SK-N-MC (cell line): ENCODE measurements at regions not wholly inside any gene's neighbourhood (a gene's known extent, or its start where the extent isn't known, plus 50 kb on each side); places are given as distances from the start of the nearest gene placed in this dataset.
A peak's percentile ranks its signal among the peaks of the same experiment; 100 is the strongest.

Experiments
- DNase-seq: peaks from one replicate; pipeline ENCODE4 v3.0.0-alpha.2; 2011; ENCODE audit warnings: low read depth, low spot score
- H3K27ac ChIP-seq: fragments of 200-600 bp; sonication (generic); 2 replicates; pipeline ENCODE4 v1.5.1; 2016; ENCODE audit warnings: mixed run types
- H3K36me3 ChIP-seq: fragments of 200-600 bp; sonication (generic); 2 replicates; pipeline ENCODE4 v1.6.1; 2017; ENCODE audit warnings: antibody characterized with exemption, low read length, mixed read lengths; ENCODE audit not compliant: insufficient read depth
- H3K4me3 ChIP-seq: fragments of 200-600 bp; sonication (generic); 2 replicates; pipeline ENCODE4 v1.5.1; 2016
- H3K9ac ChIP-seq: fragments of 200-600 bp; sonication (generic); 2 replicates; pipeline ENCODE4 v1.8.0; 2017; ENCODE audit warnings: mixed run types, mixed read lengths; ENCODE audit not compliant: insufficient read length
- H3K9me3 ChIP-seq: fragments of 200-600 bp; sonication (generic); 2 replicates; pipeline ENCODE4 v1.6.1; 2017; ENCODE audit warnings: low read depth, mild to moderate bottlenecking, antibody characterized with exemption, low read length, moderate library complexity, mixed read lengths
- EZH2 ChIP-seq: fragments of 200-600 bp; sonication (generic); IDR thresholded peaks from one replicate; pipeline ENCODE4 v1.6.1; 2017; ENCODE audit warnings: antibody characterized with exemption
- FOXP2 ChIP-seq: optimal IDR thresholded peaks from 2 replicates; pipeline ENCODE3; 2011; ENCODE audit warnings: mild to moderate bottlenecking, moderate library complexity; ENCODE audit not compliant: insufficient read depth; ENCODE audit errors: extremely low read length, control extremely low read depth
- POLR2AphosphoS5 ChIP-seq: IDR thresholded peaks from 2 replicates; pipeline ENCODE4 v1.6.1; 2012; ENCODE audit warnings: mild to moderate bottlenecking, low read depth, low read length, borderline replicate concordance

DNA sequence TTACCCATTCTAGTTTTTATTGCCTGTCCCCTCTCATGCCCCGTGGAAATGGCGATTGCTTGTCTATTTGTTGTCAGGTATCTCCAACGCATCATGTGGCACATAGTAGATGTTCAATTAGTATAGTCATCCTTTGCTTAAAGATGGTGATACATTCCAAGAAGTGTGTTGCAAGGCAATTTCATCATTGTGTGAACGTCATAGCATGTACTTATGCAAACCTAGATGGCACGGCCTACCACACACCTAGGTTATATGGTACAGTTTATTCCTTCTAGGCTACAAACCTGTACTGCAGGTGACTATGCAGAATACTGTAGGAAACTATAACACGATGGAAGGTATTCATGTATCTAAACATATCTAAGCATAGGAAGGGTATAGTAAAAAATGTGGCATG lies 163.9 kb upstream of the DAPK1 start:
- H3K27ac ChIP-seq = no peak overlapping the region
- no peak for TF ChIP-seq POLR2AphosphoS5
- no peak for TF ChIP-seq FOXP2
- TF ChIP-seq EZH2 = no peak
- peaks cover 17% of the 10 kb centered on the region for H3K9me3 ChIP-seq
- no peak overlapping the region for H3K4me3 ChIP-seq
- DNase-seq = no peak
- H3K9ac ChIP-seq = no peak overlapping the region
- peaks cover 6% of the 10 kb centered on the region; the same call in 1 of the 2 replicates for H3K36me3 ChIP-seq

DNA sequence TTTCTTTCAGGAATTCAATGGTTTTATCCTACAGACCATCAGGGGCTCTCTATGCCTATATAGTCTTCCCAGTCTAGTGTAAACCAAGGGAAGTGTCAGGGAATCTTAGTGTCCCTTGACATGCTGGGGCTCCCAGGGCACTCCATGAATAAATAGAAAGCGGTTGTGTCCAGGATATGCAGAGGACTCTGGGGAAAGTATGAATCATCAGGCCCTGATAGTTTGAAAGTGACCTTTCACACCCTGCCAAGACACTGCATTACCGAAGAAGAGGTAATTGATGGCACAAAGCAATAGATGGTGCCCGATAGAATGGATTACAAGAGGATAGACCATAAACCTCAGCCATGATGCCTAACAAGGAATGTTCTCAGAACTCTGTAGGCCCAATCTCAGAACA lies 163.3 kb upstream of the DAPK1 start:
- no peak overlapping the region for H3K4me3 ChIP-seq
- TF ChIP-seq EZH2 = no peak
- TF ChIP-seq POLR2AphosphoS5 = no peak
- no peak for TF ChIP-seq FOXP2
- no peak for DNase-seq
- peaks cover 17% of the 10 kb centered on the region for H3K9me3 ChIP-seq
- no peak overlapping the region for H3K9ac ChIP-seq
- H3K27ac ChIP-seq = peak overlapping the region; percentile 97; the same call in 1 of the 2 replicates
- H3K36me3 ChIP-seq = peaks cover 6% of the 10 kb centered on the region; the same call in 1 of the 2 replicates

DNA sequence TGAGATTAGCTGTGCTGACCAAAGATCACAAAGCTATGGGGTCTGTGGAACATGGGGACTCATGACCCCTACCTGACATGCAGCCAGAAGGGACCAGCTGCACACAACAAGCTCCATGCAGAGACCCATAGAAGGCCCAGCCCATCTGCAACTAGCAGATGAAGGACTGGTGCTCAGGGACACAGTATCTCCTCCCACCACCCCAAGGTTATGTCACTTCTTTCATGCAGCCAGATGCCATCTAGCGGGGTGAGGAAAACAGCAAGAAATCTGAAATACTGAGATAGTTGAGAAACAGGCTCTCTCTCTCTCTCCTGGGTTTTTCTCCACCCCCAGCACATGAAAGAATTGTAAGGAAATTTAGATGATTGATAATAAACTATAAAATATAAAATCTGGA lies 161.3 kb upstream of the DAPK1 start:
- Histone ChIP-seq H3K4me3 (peak overlapping the region; percentile 81), H3K27ac (peak overlapping the region; percentile 97), H3K9ac (peak overlapping the region; percentile 77), H3K36me3 (0 out of 2 replicates have a peak, but pooled peaks cover 2% of the 10 kb centered on the region), H3K9me3 (peaks cover 9% of the 10 kb centered on the region)
- no peak for DNase-seq
- TF ChIP-seq FOXP2 = no peak
- TF ChIP-seq POLR2AphosphoS5 = peak; percentile 27; the same call in 1 of the 2 replicates
- no peak for TF ChIP-seq EZH2

DNA sequence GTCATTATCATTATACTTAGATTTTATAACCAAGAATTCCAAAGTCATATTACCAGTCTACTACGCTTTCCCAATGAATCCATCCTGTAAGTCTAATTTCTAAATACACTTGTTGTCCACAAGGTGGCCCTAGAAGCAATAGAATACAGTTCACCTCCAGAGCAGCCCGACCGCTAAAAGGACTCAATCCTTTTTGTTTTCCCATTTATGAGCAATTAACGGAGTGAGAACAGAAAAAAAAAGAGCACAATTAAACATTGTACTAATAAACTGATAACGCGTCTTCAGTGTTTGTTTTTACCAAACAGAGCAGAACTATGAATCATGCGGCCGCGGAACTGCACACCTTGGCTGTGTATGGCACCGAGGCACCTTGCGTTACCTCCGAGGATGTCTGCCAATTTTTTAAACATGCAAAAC lies 160.7 kb upstream of the DAPK1 start:
- H3K4me3 ChIP-seq = peak overlapping the region; percentile 81
- H3K27ac ChIP-seq = peak overlapping the region; percentile 97
- H3K9ac ChIP-seq = peak overlapping the region; percentile 77
- peak; percentile 93 for DNase-seq
- peaks cover 6% of the 10 kb centered on the region; the same call in 1 of the 2 replicates for H3K9me3 ChIP-seq
- H3K36me3 ChIP-seq = 0 out of 2 replicates have a peak, but pooled peaks cover 5% of the 10 kb centered on the region
- TF ChIP-seq EZH2 (no peak), POLR2AphosphoS5 (no peak), FOXP2 (no peak)

DNA sequence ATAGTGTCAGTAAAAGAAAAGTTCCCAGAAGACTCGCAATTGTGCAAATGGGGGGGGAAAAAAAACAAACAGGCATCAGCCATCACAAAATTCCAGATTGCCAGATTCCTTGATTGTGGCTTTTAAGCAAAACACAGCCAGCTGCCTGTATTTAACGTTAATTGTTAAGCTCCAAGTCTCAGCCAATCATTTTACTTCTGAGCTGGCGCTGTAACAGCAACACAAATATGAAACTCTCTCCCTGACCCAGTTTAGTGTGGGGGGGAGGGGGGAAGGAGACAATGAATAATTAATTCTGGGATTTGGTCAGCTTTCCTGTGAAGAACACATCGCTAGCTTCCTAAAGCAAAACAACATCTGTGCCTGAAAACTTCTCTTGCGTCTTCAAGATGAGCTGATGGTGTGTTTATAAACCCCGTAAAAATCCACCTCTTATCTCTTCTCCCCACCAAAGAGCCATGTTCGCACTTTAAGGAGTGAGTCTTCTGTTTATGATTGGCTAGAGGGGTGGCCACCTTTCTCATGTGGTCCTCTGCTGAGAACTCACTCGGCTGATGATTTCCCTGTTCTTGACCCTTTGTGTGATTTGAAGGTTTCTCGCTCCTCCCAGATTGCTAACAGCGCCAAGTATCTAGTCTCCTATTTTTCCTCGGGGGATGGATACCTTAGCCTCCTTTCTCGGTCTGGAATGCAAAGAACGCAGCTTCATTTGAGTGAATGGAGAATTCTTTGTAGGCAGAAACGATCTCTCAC lies 160.2 kb upstream of the DAPK1 start:
- H3K9me3 ChIP-seq = peaks cover 5% of the 10 kb centered on the region; the same call in 1 of the 2 replicates
- H3K4me3 ChIP-seq = peak overlapping the region; percentile 81
- 0 out of 2 replicates have a peak, but pooled peaks cover 5% of the 10 kb centered on the region for H3K36me3 ChIP-seq
- TF ChIP-seq POLR2AphosphoS5 = peak; percentile 57
- TF ChIP-seq FOXP2 = no peak
- TF ChIP-seq EZH2 = no peak
- peak overlapping the region; percentile 77 for H3K9ac ChIP-seq
- no peak for DNase-seq
- peak overlapping the region; percentile 97 for H3K27ac ChIP-seq

DNA sequence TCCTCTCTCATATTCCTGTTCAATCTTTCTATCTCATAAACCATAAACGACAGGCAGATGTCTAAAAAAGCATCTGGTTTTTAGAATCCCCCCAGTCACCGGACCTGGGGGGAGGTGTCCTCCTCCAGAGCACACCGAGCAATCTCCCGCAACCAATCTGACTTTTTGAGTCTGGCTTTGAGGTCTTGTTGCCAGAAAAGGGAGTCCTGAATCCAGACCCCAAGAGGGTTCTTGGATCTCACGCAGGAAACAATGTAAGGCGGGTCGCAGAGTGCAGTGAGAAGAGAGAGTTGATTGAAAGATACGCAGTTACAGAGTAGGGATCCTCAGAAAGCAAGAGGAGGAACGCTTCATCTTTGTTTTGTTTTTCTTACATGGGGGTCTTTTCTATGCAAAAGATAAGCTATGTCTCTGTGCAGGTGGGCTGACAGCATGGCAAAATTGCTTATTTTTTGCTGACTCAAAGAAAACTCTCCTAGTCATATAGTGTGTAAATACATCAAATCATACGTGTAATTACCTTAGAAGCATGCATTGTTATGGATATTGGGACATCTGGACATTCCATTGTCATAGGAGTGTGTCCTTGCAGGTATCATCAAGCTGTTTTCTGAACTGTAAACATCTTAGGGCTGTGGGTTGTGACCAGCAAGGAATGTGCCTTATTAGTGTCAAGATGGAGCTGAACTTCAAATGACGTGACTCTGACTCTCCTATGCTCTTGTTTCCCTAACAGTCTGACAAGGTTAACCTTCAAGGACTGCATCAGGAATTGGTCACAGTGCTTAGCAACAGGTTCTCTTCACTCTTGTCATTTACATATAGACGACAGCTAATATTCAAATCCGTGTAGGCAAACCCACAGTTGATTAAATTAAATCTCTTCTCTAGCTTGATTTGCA lies 159.3 kb upstream of the DAPK1 start:
- Histone ChIP-seq H3K27ac (peak overlapping the region; percentile 97), H3K36me3 (0 out of 2 replicates have a peak, but pooled peaks cover 5% of the 10 kb centered on the region), H3K9me3 (no peaks in the 10 kb centered on the region), H3K4me3 (peak overlapping the region; percentile 81), H3K9ac (peak overlapping the region; percentile 77)
- DNase-seq = no peak
- TF ChIP-seq POLR2AphosphoS5 (no peak), FOXP2 (peak; percentile 23), EZH2 (no peak)

DNA sequence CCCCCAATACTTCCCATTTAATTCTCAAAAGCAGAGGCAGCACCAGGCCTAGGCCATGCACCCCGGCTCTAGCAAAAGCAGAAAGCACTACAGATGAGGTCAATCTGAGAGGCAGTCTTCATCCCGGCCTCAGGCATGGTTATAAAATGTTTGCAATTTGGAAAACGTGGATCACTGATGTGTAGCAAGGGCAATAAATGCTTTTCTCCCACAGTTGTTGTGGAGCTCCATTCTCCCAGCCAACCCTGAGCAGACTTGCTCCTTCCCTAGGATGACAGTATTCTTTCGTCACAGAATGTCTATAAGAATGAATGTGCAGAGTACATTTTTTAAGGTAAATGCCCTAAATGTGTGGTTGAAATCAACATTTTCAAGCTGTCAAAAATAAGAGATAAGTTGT lies 157.3 kb upstream of the DAPK1 start:
- no peak for TF ChIP-seq EZH2
- TF ChIP-seq FOXP2 = no peak
- TF ChIP-seq POLR2AphosphoS5 = no peak
- Histone ChIP-seq H3K4me3 (no peak overlapping the region), H3K27ac (peak overlapping the region; percentile 97), H3K9me3 (no peaks in the 10 kb centered on the region), H3K36me3 (0 out of 2 replicates have a peak, but pooled peaks cover 5% of the 10 kb centered on the region), H3K9ac (no peak overlapping the region)
- no peak for DNase-seq

DNA sequence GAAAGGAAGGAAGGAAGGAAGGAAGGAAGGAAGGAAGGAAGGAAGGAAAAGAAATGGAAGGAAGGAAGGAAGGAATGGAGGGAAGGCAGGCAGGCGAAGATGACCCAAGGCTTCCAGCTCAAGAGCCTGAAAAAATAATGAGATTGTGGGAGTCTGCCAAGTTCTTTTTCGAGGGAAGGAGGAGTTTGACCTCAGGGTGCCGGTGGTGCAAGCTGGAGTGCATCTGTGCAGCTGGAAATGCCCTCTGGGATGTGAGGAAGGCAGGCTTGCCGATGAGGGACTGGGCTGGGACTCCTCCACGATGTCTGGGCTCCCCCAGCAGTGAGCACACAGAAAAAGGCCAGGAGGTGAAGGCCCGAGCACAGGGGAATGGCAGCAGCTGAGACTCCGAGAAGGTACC lies 154.9 kb upstream of the DAPK1 start:
- peak overlapping the region; percentile 97 for H3K27ac ChIP-seq
- no peaks in the 10 kb centered on the region for H3K9me3 ChIP-seq
- H3K9ac ChIP-seq = peak overlapping the region; percentile 5
- TF ChIP-seq POLR2AphosphoS5 (peak; percentile 63; the same call in 1 of the 2 replicates), FOXP2 (no peak)
- no peak overlapping the region for H3K4me3 ChIP-seq
- H3K36me3 ChIP-seq = 0 out of 2 replicates have a peak, but pooled peaks cover 5% of the 10 kb centered on the region
- DNase-seq = peak; percentile 94
